Brain microvascular endothelial cell (primary cell): ENCODE measurements at regions not wholly inside any gene's neighbourhood (a gene's known extent, or its start where the extent isn't known, plus 50 kb on each side); places are given as distances from the start of the nearest gene placed in this dataset.

Experiments used
- DNase-seq: peaks from one replicate; pipeline ENCODE4 v3.0.0-alpha.2; 2020
- H3K27ac ChIP-seq: fragments of 250-450 bp; sonication (Bioruptor Pico); 2 replicates; pipeline ENCODE4 v1.5.1; 2020; ENCODE audit warnings: mild to moderate bottlenecking, moderate library complexity
- H3K27me3 ChIP-seq: fragments of 250-450 bp; sonication (Bioruptor Pico); replicated peaks from 2 replicates; pipeline ENCODE4 v1.5.1; 2020; ENCODE audit warnings: mild to moderate bottlenecking
- H3K36me3 ChIP-seq: fragments of 250-450 bp; sonication (Bioruptor Pico); replicated peaks from 2 replicates; pipeline ENCODE4 v1.5.1; 2020; ENCODE audit warnings: mild to moderate bottlenecking
- H3K4me3 ChIP-seq: 2 replicates; pipeline ENCODE4 v1.5.1; 2011; ENCODE audit warnings: low read depth, mild to moderate bottlenecking, control low read depth, low read length, moderate library complexity
- in situ Hi-C: cut with HindIII; loops from 2 replicates; pipeline ENCODE4 v1.10.0; 2017; ENCODE audit warnings: low sequenced_read_pairs, low pct_ligation_motif_present
- TF ChIP-seq, protein P1 (sequence below): IDR thresholded peaks from 2 replicates; pipeline ENCODE4 v1.5.1; 2011; ENCODE audit warnings: low read depth, mild to moderate bottlenecking, moderate library complexity, low read length, control low read depth, inconsistent platforms; ENCODE audit errors: missing control alignments

DNA sequence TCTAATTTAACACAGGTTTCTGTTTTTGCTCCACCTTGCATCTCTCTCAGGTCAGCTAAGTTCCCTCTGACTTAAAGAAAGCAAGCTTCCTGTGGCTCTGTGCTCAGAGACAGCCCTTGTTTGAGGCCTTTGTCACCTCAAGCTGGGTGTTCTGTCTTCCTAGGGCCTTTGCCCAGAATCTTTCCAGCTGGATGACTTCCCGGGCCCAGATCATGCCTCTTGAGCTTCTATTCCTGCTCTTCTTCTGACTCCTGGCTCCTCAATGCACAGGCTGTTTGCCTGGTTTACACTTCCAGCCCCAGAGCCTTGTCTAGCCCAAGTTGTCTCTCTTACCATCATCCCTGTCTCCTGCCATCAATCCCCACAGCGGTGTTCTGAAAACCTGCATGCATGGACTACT, 300.6 kb downstream of the VPS13C start:
- DNase-seq: no peak
- in situ Hi-C loops: no loop called here
- H3K27me3 ChIP-seq: no peaks in the 10 kb centered on the region
- no peak overlapping the region for H3K27ac ChIP-seq
- no peaks in the 10 kb centered on the region for H3K36me3 ChIP-seq
- TF ChIP-seq, protein P1, sequence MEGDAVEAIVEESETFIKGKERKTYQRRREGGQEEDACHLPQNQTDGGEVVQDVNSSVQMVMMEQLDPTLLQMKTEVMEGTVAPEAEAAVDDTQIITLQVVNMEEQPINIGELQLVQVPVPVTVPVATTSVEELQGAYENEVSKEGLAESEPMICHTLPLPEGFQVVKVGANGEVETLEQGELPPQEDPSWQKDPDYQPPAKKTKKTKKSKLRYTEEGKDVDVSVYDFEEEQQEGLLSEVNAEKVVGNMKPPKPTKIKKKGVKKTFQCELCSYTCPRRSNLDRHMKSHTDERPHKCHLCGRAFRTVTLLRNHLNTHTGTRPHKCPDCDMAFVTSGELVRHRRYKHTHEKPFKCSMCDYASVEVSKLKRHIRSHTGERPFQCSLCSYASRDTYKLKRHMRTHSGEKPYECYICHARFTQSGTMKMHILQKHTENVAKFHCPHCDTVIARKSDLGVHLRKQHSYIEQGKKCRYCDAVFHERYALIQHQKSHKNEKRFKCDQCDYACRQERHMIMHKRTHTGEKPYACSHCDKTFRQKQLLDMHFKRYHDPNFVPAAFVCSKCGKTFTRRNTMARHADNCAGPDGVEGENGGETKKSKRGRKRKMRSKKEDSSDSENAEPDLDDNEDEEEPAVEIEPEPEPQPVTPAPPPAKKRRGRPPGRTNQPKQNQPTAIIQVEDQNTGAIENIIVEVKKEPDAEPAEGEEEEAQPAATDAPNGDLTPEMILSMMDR: no peak
- no peak overlapping the region for H3K4me3 ChIP-seq

DNA sequence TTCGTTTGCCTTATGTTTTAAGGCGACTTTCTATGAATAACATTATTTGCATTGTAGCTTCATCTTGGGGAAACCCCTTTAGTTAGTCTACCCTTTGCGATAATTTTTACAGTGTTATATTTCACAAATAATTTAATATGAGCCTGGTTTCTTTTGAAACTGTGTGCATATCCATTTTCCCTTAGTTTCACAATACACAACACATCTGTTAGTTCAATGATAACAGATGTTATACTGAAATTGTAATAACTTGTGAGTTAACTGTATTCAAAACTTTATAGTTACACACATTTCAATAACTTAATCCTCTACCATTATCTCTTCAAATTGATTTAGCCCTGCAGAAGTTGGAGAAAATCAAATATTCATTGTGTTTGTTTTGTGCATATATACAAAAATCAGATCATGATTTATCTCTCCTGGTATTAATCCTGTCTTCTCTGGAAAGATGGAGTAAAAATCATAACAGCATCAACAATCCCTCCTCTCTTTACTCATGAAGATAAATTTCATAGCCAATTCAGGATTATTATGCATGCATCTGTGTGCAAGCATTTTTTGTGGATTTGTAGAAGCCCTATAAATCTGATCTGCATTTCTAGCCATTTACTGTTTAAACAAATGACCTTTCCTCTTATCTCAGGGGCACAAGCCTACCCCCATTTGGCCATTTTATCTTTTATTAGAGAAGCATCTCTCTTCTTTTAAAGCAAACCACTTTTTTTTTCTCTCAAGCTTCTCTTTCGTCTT, 304.0 kb downstream of the VPS13C start:
- Histone ChIP-seq H3K27ac (no peak overlapping the region), H3K36me3 (no peaks in the 10 kb centered on the region), H3K4me3 (no peak overlapping the region), H3K27me3 (no peaks in the 10 kb centered on the region)
- DNase-seq: no peak
- TF ChIP-seq, protein P1: no peak
- in situ Hi-C loops: no loop called here

DNA sequence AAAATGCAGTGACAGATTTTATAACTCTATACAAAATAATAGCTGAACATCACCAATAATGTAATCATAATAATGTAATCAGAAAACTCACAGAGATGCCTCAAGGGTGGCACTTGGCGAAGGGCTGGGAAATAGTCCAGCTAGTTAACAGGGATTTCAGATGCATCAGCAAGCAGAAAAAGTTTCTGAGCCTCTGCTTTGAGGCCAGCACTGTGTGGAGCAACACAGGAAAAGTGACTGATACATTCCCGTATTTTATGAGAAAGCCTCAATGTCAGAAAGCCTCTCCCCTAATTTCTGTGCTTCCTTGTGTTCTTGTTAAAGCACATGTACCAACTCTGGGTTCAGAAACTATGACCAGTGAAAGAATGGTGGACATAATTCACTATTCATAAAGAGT, 304.8 kb downstream of the VPS13C start:
- in situ Hi-C loops: no loop called here

DNA sequence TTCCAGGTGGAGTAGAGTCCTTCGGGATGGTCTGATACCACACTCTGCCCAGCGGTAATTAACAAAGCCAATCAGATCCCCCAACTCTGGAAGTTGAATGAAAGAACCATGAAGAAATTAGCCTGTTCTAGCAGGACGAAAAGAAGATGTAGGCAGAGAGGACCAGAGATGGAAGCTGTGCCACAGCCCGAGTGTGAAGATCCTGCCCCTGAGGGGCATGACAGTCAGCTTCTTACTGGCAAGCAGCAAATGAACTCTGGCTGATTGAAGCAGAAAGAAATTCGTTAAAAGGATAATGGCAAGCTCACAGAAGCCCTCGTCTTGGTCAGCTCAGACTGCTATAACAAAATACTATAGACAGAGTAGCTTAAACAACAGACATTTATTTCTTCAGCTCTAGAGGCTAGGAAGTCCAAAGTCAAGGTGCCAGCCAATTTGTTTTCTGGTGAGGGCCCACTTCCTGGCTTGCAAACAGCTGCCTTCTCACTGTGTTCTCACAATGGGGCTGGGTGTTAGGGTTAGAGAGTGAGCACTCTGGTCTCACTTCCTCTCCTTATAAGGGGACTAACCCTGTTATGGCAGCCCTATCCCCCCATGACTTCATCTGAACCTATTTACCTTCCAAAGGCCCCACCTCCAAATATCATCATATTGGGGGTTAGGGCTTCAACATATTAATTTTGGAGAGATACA, 307.1 kb downstream of the VPS13C start:
- in situ Hi-C loops: no loop called here
- Histone ChIP-seq H3K27me3 (no peaks in the 10 kb centered on the region), H3K4me3 (no peak overlapping the region), H3K36me3 (no peaks in the 10 kb centered on the region), H3K27ac (no peak overlapping the region)
- DNase-seq: no peak
- TF ChIP-seq, protein P1: no peak

More for the DNA sequence above, 304.8 kb downstream of the VPS13C start:
- no peaks in the 10 kb centered on the region for H3K27me3 ChIP-seq
- H3K27ac ChIP-seq: no peak overlapping the region
- no peaks in the 10 kb centered on the region for H3K36me3 ChIP-seq
- TF ChIP-seq, protein P1: no peak
- DNase-seq: no peak
- H3K4me3 ChIP-seq: no peak overlapping the region

DNA sequence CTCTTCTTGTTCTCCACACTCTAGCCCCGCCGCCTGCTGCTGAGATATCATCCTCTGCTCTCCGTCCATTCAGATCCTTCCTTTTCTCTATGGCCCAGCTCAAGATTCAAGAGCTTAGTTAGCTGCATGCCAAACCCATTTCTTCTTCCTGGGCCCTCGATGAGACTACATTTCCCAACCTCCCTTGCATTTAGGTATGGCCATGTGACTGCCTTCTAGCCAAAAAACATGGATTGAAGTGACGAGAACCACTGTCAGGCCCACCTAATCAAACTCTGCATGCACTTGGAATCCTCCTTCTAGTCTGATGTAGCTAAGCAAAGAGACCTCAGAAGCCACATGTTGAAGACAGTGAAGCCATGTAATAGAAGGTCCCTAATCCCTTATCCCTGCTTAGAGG, 308.2 kb downstream of the VPS13C start:
- H3K36me3 ChIP-seq: no peaks in the 10 kb centered on the region
- H3K27me3 ChIP-seq: no peaks in the 10 kb centered on the region
- TF ChIP-seq, protein P1: no peak
- DNase-seq: no peak
- in situ Hi-C loops: no loop called here
- H3K27ac ChIP-seq: no peak overlapping the region
- no peak overlapping the region for H3K4me3 ChIP-seq
